BE2C (cell line): ENCODE measurements at regions not wholly inside any gene's neighbourhood (a gene's known extent, or its start where the extent isn't known, plus 50 kb on each side); places are given as distances from the start of the nearest gene placed in this dataset.

Source experiments
- DNase-seq: peaks from one replicate; pipeline ENCODE4 v3.0.0-alpha.2; 2020
- H3K27me3 ChIP-seq: fragments of 250-450 bp; sonication (Bioruptor Pico); 2 replicates; pipeline ENCODE4 v1.5.1; 2020; ENCODE audit warnings: mild to moderate bottlenecking
- H3K36me3 ChIP-seq: fragments of 250-450 bp; sonication (Bioruptor Pico); 2 replicates; pipeline ENCODE4 v1.5.1; 2020; ENCODE audit warnings: mild to moderate bottlenecking
- H3K4me1 ChIP-seq: fragments of 250-450 bp; sonication (Bioruptor Pico); 2 replicates; pipeline ENCODE4 v1.5.1; 2020
- H3K4me3 ChIP-seq: 2 replicates; pipeline ENCODE4 v1.5.1; 2011; ENCODE audit warnings: low read depth, low read length
- H3K9me3 ChIP-seq: fragments of 250-450 bp; sonication (Bioruptor Pico); 2 replicates; pipeline ENCODE4 v1.5.1; 2020
- CTCF ChIP-seq: IDR thresholded peaks from 2 replicates; pipeline ENCODE4 v1.5.1; 2012; ENCODE audit warnings: mild to moderate bottlenecking, low read depth, low read length

DNA sequence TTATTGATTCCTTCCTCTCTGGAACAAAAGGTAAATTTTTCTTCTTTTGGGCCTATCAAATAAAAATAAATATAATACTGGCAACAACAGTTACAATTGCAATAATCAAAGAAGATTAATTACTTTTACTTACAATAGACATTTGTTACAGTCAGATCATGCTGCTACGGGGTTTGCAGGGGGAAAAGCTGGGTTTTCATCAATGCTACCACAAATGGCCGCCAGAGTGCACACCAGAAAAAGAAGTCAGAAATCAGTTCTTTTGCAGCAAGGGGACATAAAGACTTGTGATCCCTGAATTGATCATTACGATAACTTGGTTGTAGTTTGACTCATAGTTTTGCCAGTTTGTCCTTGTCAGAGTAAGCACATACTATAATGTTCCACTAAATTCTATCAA is 714.5 kb upstream of the EYS start:
- peak; percentile 8 for DNase-seq
- peak; percentile 43 for TF ChIP-seq CTCF

GRCh38 chr6:66418906-66419305 is 711.9 kb upstream of the EYS start:
- Histone ChIP-seq H3K4me3 (no peak overlapping the region), H3K9me3 (no peaks in the 10 kb centered on the region), H3K27me3 (no peaks in the 10 kb centered on the region), H3K36me3 (no peaks in the 10 kb centered on the region), H3K4me1 (no peaks in the 10 kb centered on the region)
- no peak for DNase-seq
- no peak for TF ChIP-seq CTCF

More for the DNA sequence above, 714.5 kb upstream of the EYS start:
- no peaks in the 10 kb centered on the region for H3K27me3 ChIP-seq
- H3K36me3 ChIP-seq: no peaks in the 10 kb centered on the region
- no peaks in the 10 kb centered on the region; the same call in 1 of the 2 replicates for H3K9me3 ChIP-seq
- H3K4me1 ChIP-seq: no peaks in the 10 kb centered on the region
- no peak overlapping the region for H3K4me3 ChIP-seq

- no peaks in the 10 kb centered on the region for H3K36me3 ChIP-seq
- H3K9me3 ChIP-seq: no peaks in the 10 kb centered on the region
- no peak overlapping the region for H3K4me3 ChIP-seq
- no peak for TF ChIP-seq CTCF
- DNase-seq: no peak
- no peaks in the 10 kb centered on the region for H3K27me3 ChIP-seq
- H3K4me1 ChIP-seq: no peaks in the 10 kb centered on the region
These were observed 696.9 kb upstream of the EYS start for GRCh38 chr6:66403966-66404365.

DNA sequence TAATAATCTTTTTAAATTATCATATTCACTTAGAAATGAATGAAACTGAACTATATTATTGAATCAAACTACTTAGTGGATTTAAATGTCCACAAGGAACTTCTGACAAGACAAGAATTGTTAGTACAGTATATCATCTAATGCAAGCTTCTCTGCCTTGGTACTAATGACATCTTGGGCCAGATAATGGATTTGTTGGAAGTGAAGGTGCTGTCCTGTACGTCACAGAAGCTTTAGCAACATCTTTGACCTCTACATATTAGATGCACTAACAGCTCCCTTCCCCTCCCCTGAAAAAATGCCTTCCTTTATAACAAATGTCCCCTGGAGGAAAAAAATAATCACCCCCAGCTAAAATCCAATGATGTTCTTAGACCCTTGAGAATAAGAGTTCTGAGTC is 695.8 kb upstream of the EYS start:
- DNase-seq: no peak
- H3K9me3 ChIP-seq: no peaks in the 10 kb centered on the region
- H3K36me3 ChIP-seq: no peaks in the 10 kb centered on the region
- no peak overlapping the region for H3K4me3 ChIP-seq
- H3K4me1 ChIP-seq: peaks cover 5% of the 10 kb centered on the region
- no peaks in the 10 kb centered on the region for H3K27me3 ChIP-seq
- no peak for TF ChIP-seq CTCF

DNA sequence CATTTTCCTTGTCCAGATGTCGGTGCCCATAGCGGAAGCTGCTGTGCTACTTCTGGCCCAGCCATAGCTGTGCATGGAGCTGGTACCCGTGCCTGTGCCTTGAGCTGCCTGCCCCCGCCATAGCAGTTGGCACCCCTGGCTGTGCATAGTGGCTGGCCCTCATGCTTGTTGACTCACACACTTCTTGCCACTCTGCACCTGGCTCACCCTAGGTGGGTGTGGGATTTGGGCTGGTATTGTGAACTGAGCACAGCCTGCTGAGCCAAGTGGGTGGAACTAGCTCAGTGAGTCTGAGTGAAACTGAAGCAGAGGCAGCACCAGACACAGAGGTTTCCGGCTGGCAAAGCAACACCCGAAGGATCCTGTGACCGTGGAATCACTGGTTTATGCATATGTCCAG is 689.5 kb upstream of the EYS start:
- no peaks in the 10 kb centered on the region for H3K36me3 ChIP-seq
- no peaks in the 10 kb centered on the region for H3K9me3 ChIP-seq
- no peak overlapping the region for H3K4me3 ChIP-seq
- DNase-seq: no peak
- TF ChIP-seq CTCF: no peak
- no peaks in the 10 kb centered on the region for H3K27me3 ChIP-seq
- H3K4me1 ChIP-seq: peaks cover 5% of the 10 kb centered on the region

DNA sequence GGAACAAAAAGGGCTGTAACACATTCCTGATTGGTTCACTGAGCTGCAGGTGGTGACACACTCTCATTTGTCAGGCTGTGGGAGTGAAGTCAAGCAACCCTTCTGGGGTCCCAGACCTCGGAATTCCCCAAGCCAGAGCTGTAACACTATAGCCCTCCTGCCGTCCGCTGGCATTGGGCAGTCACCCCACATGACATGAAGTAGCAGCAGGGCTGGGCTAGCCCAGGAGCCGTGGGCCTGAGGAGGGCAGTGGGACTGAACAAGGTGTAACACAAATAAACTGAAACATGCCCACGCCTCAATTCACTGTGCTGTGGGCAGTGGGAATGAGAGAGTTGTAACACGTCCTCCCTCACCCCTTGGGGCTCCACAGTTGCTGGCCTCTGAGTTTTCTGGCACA is 689.1 kb upstream of the EYS start:
- Histone ChIP-seq H3K9me3 (no peaks in the 10 kb centered on the region), H3K4me3 (no peak overlapping the region), H3K27me3 (no peaks in the 10 kb centered on the region), H3K4me1 (peaks cover 5% of the 10 kb centered on the region), H3K36me3 (no peaks in the 10 kb centered on the region)
- no peak for TF ChIP-seq CTCF
- no peak for DNase-seq
